OCI-LY7 (cell line): ENCODE measurements at regions not wholly inside any gene's neighbourhood (a gene's known extent, or its start where the extent isn't known, plus 50 kb on each side); places are given as distances from the start of the nearest gene placed in this dataset.

Source experiments
- BruUV-seq: library from RNA; stranded (reverse); fragments of 400-500 nt; replicated peaks from 2 replicates; lab custom pipeline; 2021; lab: Mats Ljungman, UMichigan
- CTCF ChIA-PET: fragments of 300-600 bp; sonication (Branson Sonifier 250); formaldehyde crosslinking; loops from one replicate; lab custom pipeline; 2022; ENCODE audit warnings: antibody characterized with exemption; ENCODE audit not compliant: unreplicated experiment; lab: Charles Lee
- POLR2A ChIA-PET: fragments of 300-600 bp; sonication (Branson Sonifier 250); formaldehyde crosslinking; loops from one replicate; lab custom pipeline; 2022; ENCODE audit warnings: antibody characterized with exemption; lab: Charles Lee
- DNase-seq: peaks from one replicate; pipeline ENCODE4 v3.0.0-alpha.2; 2015; ENCODE audit warnings: low spot score
- H2AFZ ChIP-seq: fragments of 200-600 bp; sonication (generic), shearing (Covaris generic); 2 replicates; pipeline ENCODE4 v1.6.1; 2014; ENCODE audit warnings: mild to moderate bottlenecking, antibody characterized with exemption, low read length, moderate library complexity
- H3K27ac ChIP-seq: fragments of 200-600 bp; sonication (generic); 2 replicates; pipeline ENCODE4 v1.5.1; 2014; ENCODE audit warnings: mixed run types, low read depth, mild to moderate bottlenecking, moderate library complexity, low read length, inconsistent platforms; ENCODE audit not compliant: poor library complexity, severe bottlenecking
- H3K36me3 ChIP-seq: fragments of 200-600 bp; sonication (generic); 2 replicates; pipeline ENCODE4 v1.6.1; 2014; ENCODE audit warnings: mild to moderate bottlenecking, antibody characterized with exemption, low read length, moderate library complexity, mixed read lengths; ENCODE audit not compliant: insufficient read depth
- H3K4me1 ChIP-seq: fragments of 200-600 bp; sonication (generic); 2 replicates; pipeline ENCODE4 v1.5.1; 2014; ENCODE audit warnings: mild to moderate bottlenecking, low read length; ENCODE audit not compliant: insufficient read depth, poor library complexity, severe bottlenecking
- H3K4me2 ChIP-seq: fragments of 200-600 bp; sonication (generic); 2 replicates; pipeline ENCODE4 v1.6.1; 2014; ENCODE audit warnings: mild to moderate bottlenecking, low read length
- H3K4me3 ChIP-seq: fragments of 200-600 bp; sonication (generic); 2 replicates; pipeline ENCODE4 v1.5.1; 2014; ENCODE audit warnings: mild to moderate bottlenecking, low read depth, low read length; ENCODE audit not compliant: poor library complexity, severe bottlenecking
- H3K79me2 ChIP-seq: fragments of 200-600 bp; sonication (generic); 2 replicates; pipeline ENCODE4 v1.6.1; 2016; ENCODE audit warnings: low read depth, mild to moderate bottlenecking, low read length, moderate library complexity, mixed read lengths; ENCODE audit not compliant: insufficient read depth
- H3K9me2 ChIP-seq: fragments of 200-600 bp; sonication (generic); 2 replicates; pipeline ENCODE4 v1.6.1; 2016; ENCODE audit warnings: mild to moderate bottlenecking, low read length, mixed read lengths; ENCODE audit not compliant: insufficient read depth
- H3K9me3 ChIP-seq: fragments of 200-600 bp; sonication (generic); 2 replicates; pipeline ENCODE4 v1.6.1; 2014; ENCODE audit warnings: mild to moderate bottlenecking, mixed run types, low read length, mixed read lengths
- H4K20me1 ChIP-seq: fragments of 200-600 bp; sonication (generic); 2 replicates; pipeline ENCODE4 v1.6.1; 2014; ENCODE audit warnings: mild to moderate bottlenecking, antibody characterized with exemption, low read length, moderate library complexity, mixed read lengths; ENCODE audit not compliant: insufficient read depth
- EZH2phosphoT487 ChIP-seq: fragments of 200-600 bp; sonication (generic); IDR thresholded peaks from 2 replicates; pipeline ENCODE4 v1.6.1; 2018; ENCODE audit warnings: low read depth, borderline replicate concordance, mild to moderate bottlenecking, mixed run types, antibody characterized with exemption, low read length, moderate library complexity, mixed read lengths
- intact Hi-C: fragments of 100-400 bp; cut with micrococcal nuclease; formaldehyde crosslinking; loops from one replicate; pipeline ENCODE4 v1.10.0; 2022; ENCODE audit not compliant: unreplicated experiment
- TF ChIP-seq, protein P1 (sequence below): fragments of 200-600 bp; sonication (generic); conservative IDR thresholded peaks from 2 replicates; pipeline ENCODE4 v1.5.1; 2014; ENCODE audit warnings: mild to moderate bottlenecking, antibody characterized with exemption, low read length, moderate library complexity, mixed read lengths

DNA sequence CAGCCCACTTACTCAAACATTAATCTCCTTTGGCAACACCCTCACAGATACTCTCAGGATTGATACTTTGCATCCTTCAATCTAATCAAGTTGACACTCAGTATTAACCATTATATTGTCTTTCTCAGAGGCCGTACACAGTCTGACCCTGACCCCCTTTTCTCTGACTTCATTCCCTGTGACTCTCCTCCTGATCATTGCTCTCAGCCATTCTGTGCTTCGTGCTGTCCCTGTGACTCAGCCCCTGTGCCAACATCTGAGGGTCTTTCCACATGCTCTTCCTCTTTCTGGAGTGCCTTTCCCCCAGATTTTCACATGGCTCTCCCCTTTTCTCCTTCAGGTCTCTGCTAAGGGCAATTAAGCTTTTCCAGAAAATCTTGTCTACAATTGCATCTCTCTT lies 289.0 kb upstream of the PHYHIPL start:
- no peaks in the 10 kb centered on the region for H3K9me3 ChIP-seq
- no peaks in the 10 kb centered on the region for H3K9me2 ChIP-seq
- H3K79me2 ChIP-seq: no peaks in the 10 kb centered on the region
- intact Hi-C loops: no loop called here
- no peak overlapping the region for H3K4me3 ChIP-seq
- no peak overlapping the region for H3K4me2 ChIP-seq
- no peaks in the 10 kb centered on the region for H3K4me1 ChIP-seq
- no peaks in the 10 kb centered on the region for H4K20me1 ChIP-seq
- no peak for DNase-seq
- no peak overlapping the region for H2AFZ ChIP-seq
- POLR2A ChIA-PET: no interaction called here
- BruUV-seq: no TSS peak
- no peak for TF ChIP-seq EZH2phosphoT487
- TF ChIP-seq, protein P1, sequence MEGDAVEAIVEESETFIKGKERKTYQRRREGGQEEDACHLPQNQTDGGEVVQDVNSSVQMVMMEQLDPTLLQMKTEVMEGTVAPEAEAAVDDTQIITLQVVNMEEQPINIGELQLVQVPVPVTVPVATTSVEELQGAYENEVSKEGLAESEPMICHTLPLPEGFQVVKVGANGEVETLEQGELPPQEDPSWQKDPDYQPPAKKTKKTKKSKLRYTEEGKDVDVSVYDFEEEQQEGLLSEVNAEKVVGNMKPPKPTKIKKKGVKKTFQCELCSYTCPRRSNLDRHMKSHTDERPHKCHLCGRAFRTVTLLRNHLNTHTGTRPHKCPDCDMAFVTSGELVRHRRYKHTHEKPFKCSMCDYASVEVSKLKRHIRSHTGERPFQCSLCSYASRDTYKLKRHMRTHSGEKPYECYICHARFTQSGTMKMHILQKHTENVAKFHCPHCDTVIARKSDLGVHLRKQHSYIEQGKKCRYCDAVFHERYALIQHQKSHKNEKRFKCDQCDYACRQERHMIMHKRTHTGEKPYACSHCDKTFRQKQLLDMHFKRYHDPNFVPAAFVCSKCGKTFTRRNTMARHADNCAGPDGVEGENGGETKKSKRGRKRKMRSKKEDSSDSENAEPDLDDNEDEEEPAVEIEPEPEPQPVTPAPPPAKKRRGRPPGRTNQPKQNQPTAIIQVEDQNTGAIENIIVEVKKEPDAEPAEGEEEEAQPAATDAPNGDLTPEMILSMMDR: no peak
- CTCF ChIA-PET: no interaction called here
- H3K27ac ChIP-seq: no peak overlapping the region
- H3K36me3 ChIP-seq: no peaks in the 10 kb centered on the region

DNA sequence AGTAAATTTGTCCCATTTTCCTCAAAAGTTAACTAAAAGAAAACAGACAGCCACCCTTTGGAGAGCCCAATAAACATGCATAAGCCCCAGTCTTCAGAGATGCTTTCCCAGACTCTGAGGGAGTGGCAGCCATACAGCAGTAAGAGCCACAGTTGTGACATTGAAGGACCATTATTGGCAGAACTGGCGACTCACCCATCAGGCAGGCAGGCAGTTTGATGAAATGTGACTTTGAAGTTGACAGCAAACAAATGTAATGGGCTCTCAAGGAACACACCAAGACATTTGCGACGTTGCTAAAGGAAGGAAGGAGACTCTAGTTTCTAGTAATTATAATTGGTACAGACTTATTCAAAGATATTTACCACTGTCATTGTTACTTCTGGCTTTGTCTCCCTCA lies 287.5 kb upstream of the PHYHIPL start:
- CTCF ChIA-PET: no interaction called here
- no peaks in the 10 kb centered on the region for H3K9me3 ChIP-seq
- H3K79me2 ChIP-seq: no peaks in the 10 kb centered on the region
- no peaks in the 10 kb centered on the region for H4K20me1 ChIP-seq
- no TSS peak for BruUV-seq
- intact Hi-C loops: no loop called here
- H3K4me2 ChIP-seq: no peak overlapping the region
- no peak for TF ChIP-seq EZH2phosphoT487
- TF ChIP-seq, protein P1: no peak
- no peaks in the 10 kb centered on the region for H3K36me3 ChIP-seq
- no peaks in the 10 kb centered on the region for H3K9me2 ChIP-seq
- no peak for DNase-seq
- no peak overlapping the region for H3K27ac ChIP-seq
- POLR2A ChIA-PET: no interaction called here
- H2AFZ ChIP-seq: no peak overlapping the region
- no peak overlapping the region for H3K4me3 ChIP-seq
- no peaks in the 10 kb centered on the region for H3K4me1 ChIP-seq

DNA sequence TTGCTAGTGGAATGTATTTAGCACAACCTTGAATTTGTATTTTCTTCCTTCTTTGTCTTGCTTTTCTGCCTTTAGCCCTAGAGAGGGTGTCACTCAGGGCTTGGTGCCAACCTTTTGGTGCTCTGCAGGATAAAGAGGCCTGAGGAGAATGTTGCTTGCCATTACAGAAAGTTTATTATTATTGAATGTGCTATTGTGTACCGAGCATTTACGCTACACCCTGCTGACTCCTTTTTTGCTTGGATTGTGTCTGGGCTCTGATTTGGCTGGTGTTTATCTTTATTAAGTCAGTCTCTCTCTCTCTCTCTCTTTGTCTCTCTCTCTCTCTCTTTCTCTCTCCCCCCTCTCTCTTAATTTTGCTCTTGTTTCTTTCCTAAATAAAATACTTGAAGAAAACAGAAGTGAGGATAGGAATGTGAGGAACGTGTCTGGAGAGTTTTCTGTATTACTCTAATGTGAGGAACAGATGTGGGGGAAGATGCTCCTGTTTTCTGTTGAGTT lies 284.4 kb upstream of the PHYHIPL start:
- BruUV-seq: no TSS peak
- intact Hi-C loops: no loop called here
- Histone ChIP-seq H3K9me3 (no peaks in the 10 kb centered on the region), H3K4me1 (no peaks in the 10 kb centered on the region), H3K4me3 (no peak overlapping the region), H3K9me2 (no peaks in the 10 kb centered on the region), H3K79me2 (no peaks in the 10 kb centered on the region), H3K4me2 (no peak overlapping the region), H3K27ac (no peak overlapping the region), H3K36me3 (no peaks in the 10 kb centered on the region), H4K20me1 (no peaks in the 10 kb centered on the region), H2AFZ (no peak overlapping the region)
- ChIA-PET CTCF (no interaction called here), POLR2A (no interaction called here)
- no peak for DNase-seq
- no peak for TF ChIP-seq EZH2phosphoT487
- TF ChIP-seq, protein P1: no peak
